Spleen (tissue), 7 donors: ENCODE measurements at regions not wholly inside any gene's neighbourhood (a gene's known extent, or its start where the extent isn't known, plus 50 kb on each side); places are given as distances from the start of the nearest gene placed in this dataset.

Experiments
- CTCF ChIP-seq, 11 experiments: fragments of 200-600 bp in 7 of 11; fragments of 450-650 bp in 4 of 11; sonication (generic) in 4 of 11; IDR thresholded peaks in 8 of 11; conservative IDR thresholded peaks in 3 of 11; 1 replicate in 7 of 11; 2 replicates in 4 of 11; pipeline versions ENCODE4 v1.4.0 to v1.8.0; 2016 to 2021; ENCODE audit warnings: antibody characterized with exemption in 11 of 11, inconsistent platforms in 4 of 11, mild to moderate bottlenecking in 1 of 11
- POLR2A ChIP-seq, 3 donors: fragments of 450-650 bp; IDR thresholded peaks; one replicate each; pipeline ENCODE4 v1.5.1; 2017; ENCODE audit warnings: antibody characterized with exemption in 3 of 3, mild to moderate bottlenecking in 1 of 3
- POLR2AphosphoS5 ChIP-seq, 3 donors: sonication (generic); formaldehyde crosslinking; IDR thresholded peaks; one replicate each; pipeline ENCODE4 v1.5.1; 2017; ENCODE audit warnings: antibody characterized with exemption in 3 of 3
- donor health status: DM: no; HTN: no; CAD: no; lungs with moderate emphysema.
- donor health status: DM: no; HTN: no; CAD: no.
- donor health status: DM: no; HTN: no; CAD: no.

GRCh38 chr3:80439490-80439889, 671.7 kb upstream of the ROBO1 start:
- TF ChIP-seq POLR2A (IDR thresholded peaks at IDR 0.05): no peak
- no peak for TF ChIP-seq POLR2AphosphoS5 (IDR thresholded peaks at IDR 0.05)
- no peak for TF ChIP-seq CTCF (IDR thresholded peaks at IDR 0.05 in 8 of 11, conservative IDR thresholded peaks at IDR 0.05 in 3 of 11)
